Stomach (tissue), 4 donors: ENCODE measurements at regions not wholly inside any gene's neighbourhood (a gene's known extent, or its start where the extent isn't known, plus 50 kb on each side); places are given as distances from the start of the nearest gene placed in this dataset.

Experiments used
- EP300 ChIP-seq: sonication (generic); formaldehyde crosslinking; IDR thresholded peaks from one replicate; pipeline ENCODE4 v1.6.1; 2017; ENCODE audit warnings: antibody characterized with exemption
- POLR2A ChIP-seq, 4 donors: fragments of 450-650 bp; IDR thresholded peaks; one replicate each; pipeline ENCODE4 v1.6.1; 2016; ENCODE audit warnings: antibody characterized with exemption in 4 of 4, control low read depth in 2 of 4, mild to moderate bottlenecking in 1 of 4, moderate library complexity in 1 of 4
- TF ChIP-seq, protein P1 (sequence below), 7 experiments: fragments of 450-650 bp in 4 of 7; fragments of 200-600 bp in 3 of 7; sonication (generic) in 3 of 7; IDR thresholded peaks; one replicate each; pipeline ENCODE4 v1.5.1; 2016 to 2019; ENCODE audit warnings: antibody characterized with exemption in 7 of 7, control low read depth in 2 of 7, mild to moderate bottlenecking in 1 of 7

DNA sequence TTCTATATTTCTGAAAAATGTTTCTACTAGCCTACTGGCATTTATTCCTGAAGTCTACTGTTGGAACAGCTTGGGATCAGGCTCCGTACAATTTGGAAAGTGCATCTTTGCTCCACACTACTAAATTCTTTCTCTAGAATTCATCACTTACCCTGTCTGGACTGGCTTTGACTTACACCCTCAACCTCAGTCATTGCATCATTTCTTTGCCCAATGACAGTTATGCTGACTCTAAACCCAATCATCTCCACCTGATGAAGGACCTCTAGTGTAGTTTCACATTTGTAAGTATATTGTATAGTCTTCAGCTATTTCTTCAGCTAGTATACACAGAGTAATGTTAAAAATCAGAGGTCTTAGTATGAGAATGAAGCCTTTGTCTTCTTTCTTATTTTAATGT lies 359.6 kb upstream of the MC4R start:
- TF ChIP-seq, protein P1, sequence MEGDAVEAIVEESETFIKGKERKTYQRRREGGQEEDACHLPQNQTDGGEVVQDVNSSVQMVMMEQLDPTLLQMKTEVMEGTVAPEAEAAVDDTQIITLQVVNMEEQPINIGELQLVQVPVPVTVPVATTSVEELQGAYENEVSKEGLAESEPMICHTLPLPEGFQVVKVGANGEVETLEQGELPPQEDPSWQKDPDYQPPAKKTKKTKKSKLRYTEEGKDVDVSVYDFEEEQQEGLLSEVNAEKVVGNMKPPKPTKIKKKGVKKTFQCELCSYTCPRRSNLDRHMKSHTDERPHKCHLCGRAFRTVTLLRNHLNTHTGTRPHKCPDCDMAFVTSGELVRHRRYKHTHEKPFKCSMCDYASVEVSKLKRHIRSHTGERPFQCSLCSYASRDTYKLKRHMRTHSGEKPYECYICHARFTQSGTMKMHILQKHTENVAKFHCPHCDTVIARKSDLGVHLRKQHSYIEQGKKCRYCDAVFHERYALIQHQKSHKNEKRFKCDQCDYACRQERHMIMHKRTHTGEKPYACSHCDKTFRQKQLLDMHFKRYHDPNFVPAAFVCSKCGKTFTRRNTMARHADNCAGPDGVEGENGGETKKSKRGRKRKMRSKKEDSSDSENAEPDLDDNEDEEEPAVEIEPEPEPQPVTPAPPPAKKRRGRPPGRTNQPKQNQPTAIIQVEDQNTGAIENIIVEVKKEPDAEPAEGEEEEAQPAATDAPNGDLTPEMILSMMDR (IDR thresholded peaks at IDR 0.05) = no peak
- no peak for TF ChIP-seq EP300
- no peak for TF ChIP-seq POLR2A (IDR thresholded peaks at IDR 0.05)
